Skeletal muscle cell (primary cell): ENCODE measurements at regions not wholly inside any gene's neighbourhood (a gene's known extent, or its start where the extent isn't known, plus 50 kb on each side); places are given as distances from the start of the nearest gene placed in this dataset.
"Not testable (repeated sequence)": the region's sequence is repeated elsewhere in the genome, so short reads cannot be mapped to it uniquely, and the experiment has no call there.

Source experiments
- DNase-seq: peaks from one replicate; pipeline ENCODE4 v3.0.0-alpha.2; 2010; ENCODE audit warnings: low read depth
- H3K4me3 ChIP-seq: 2 replicates; pipeline ENCODE4 v1.5.1; 2011; ENCODE audit warnings: low read depth, mild to moderate bottlenecking, control low read depth, low read length, moderate library complexity

- DNase-seq = no peak
- H3K4me3 ChIP-seq = no peak overlapping the region
These were observed 257.9 kb downstream of the SOX9 start for GRCh38 chr17:72378414-72379390.

GRCh38 chr17:72379516-72379915 is 258.7 kb downstream of the SOX9 start:
- DNase-seq = no peak
- H3K4me3 ChIP-seq = no peak overlapping the region

- H3K4me3 ChIP-seq = no peak overlapping the region
These were observed 259.3 kb downstream of the SOX9 start for GRCh38 chr17:72380120-72380519.

GRCh38 chr17:72380737-72381136 is 259.9 kb downstream of the SOX9 start:
- no peak for DNase-seq
- H3K4me3 ChIP-seq = no peak overlapping the region

More at GRCh38 chr17:72380120-72380519, 259.3 kb downstream of the SOX9 start:
- no peak for DNase-seq

GRCh38 chr17:72381597-72382397 is 261.0 kb downstream of the SOX9 start:
- no peak for DNase-seq
- H3K4me3 ChIP-seq = no peak overlapping the region

- DNase-seq = no peak
- H3K4me3 ChIP-seq = no peak overlapping the region
These were observed 262.3 kb downstream of the SOX9 start for GRCh38 chr17:72382971-72383722.

GRCh38 chr17:72385475-72385874 is 264.7 kb downstream of the SOX9 start:
- DNase-seq = no peak
- H3K4me3 ChIP-seq = no peak overlapping the region

- H3K4me3 ChIP-seq, DNase-seq: not testable (repeated sequence)
These were observed 265.4 kb downstream of the SOX9 start for GRCh38 chr17:72386173-72386572.

GRCh38 chr17:72386619-72387237 is 265.9 kb downstream of the SOX9 start:
- no peak overlapping the region for H3K4me3 ChIP-seq
- no peak for DNase-seq

GRCh38 chr17:72387487-72387886 is 266.7 kb downstream of the SOX9 start:
- DNase-seq = peak; percentile 79
- no peak overlapping the region for H3K4me3 ChIP-seq

GRCh38 chr17:72387969-72388368 is 267.1 kb downstream of the SOX9 start:
- DNase-seq = no peak
- no peak overlapping the region for H3K4me3 ChIP-seq

GRCh38 chr17:72388765-72389473 is 268.1 kb downstream of the SOX9 start:
- DNase-seq = no peak
- H3K4me3 ChIP-seq = no peak overlapping the region

- H3K4me3 ChIP-seq = no peak overlapping the region
These were observed 270.1 kb downstream of the SOX9 start for GRCh38 chr17:72390675-72391508.

GRCh38 chr17:72392056-72393010 is 271.5 kb downstream of the SOX9 start:
- peak; percentile 87 for DNase-seq
- no peak overlapping the region for H3K4me3 ChIP-seq

More at GRCh38 chr17:72390675-72391508, 270.1 kb downstream of the SOX9 start:
- DNase-seq = no peak

- no peak for DNase-seq
- no peak overlapping the region for H3K4me3 ChIP-seq
These were observed 272.7 kb downstream of the SOX9 start for GRCh38 chr17:72393553-72393952.

GRCh38 chr17:72394531-72394930 is 273.7 kb downstream of the SOX9 start:
- no peak overlapping the region for H3K4me3 ChIP-seq
- no peak for DNase-seq

GRCh38 chr17:72396121-72396520 is 275.3 kb downstream of the SOX9 start:
- H3K4me3 ChIP-seq = no peak overlapping the region
- DNase-seq = no peak
